ENCODE measurements at regions not wholly inside any gene's neighbourhood (a gene's known extent, or its start where the extent isn't known, plus 50 kb on each side); places are given as distances from the start of the nearest gene placed in this dataset.

- Histone ChIP-seq H3K79me2 (ENCODE audit: control insufficient read depth, insufficient read depth, low read length, unreplicated experiment) (no peaks in the 10 kb centered on the region), H3K27ac (ENCODE audit: low read depth, low read length) (0 out of 2 replicates have a peak overlapping the region, but pooled peaks have one; percentile 26), H3K36me3 (ENCODE audit: insufficient read depth, low read length) (no peaks in the 10 kb centered on the region), H2AFZ (ENCODE audit: low read length, unreplicated experiment) (no peak overlapping the region), H3K4me3 (ENCODE audit: low read depth, low read length) (no peak overlapping the region), H3K27me3 (ENCODE audit: insufficient read depth, low read length) (no peaks in the 10 kb centered on the region), H3K4me1 (ENCODE audit: control insufficient read depth, insufficient read depth, low read length, unreplicated experiment) (peaks cover 43% of the 10 kb centered on the region)
Observed at GRCh38 chr14:85441909-85442643, 87.9 kb upstream of the FLRT2 start.

- Histone ChIP-seq H3K79me2 (ENCODE audit: control insufficient read depth, insufficient read depth, low read length, unreplicated experiment) (no peaks in the 10 kb centered on the region), H3K27ac (ENCODE audit: low read depth, low read length) (no peak overlapping the region), H3K27me3 (ENCODE audit: insufficient read depth, low read length) (no peaks in the 10 kb centered on the region), H3K36me3 (ENCODE audit: insufficient read depth, low read length) (no peaks in the 10 kb centered on the region), H2AFZ (ENCODE audit: low read length, unreplicated experiment) (no peak overlapping the region), H3K4me1 (ENCODE audit: control insufficient read depth, insufficient read depth, low read length, unreplicated experiment) (peaks cover 35% of the 10 kb centered on the region), H3K4me3 (ENCODE audit: low read depth, low read length) (no peak overlapping the region)
Observed at GRCh38 chr14:85442996-85443395, 86.9 kb upstream of the FLRT2 start.

GRCh38 chr14:85444635-85445034 is 85.3 kb upstream of the FLRT2 start:
- Histone ChIP-seq H3K27ac (ENCODE audit: low read depth, low read length) (no peak overlapping the region), H3K4me1 (ENCODE audit: control insufficient read depth, insufficient read depth, low read length, unreplicated experiment) (peaks cover 33% of the 10 kb centered on the region), H2AFZ (ENCODE audit: low read length, unreplicated experiment) (no peak overlapping the region), H3K27me3 (ENCODE audit: insufficient read depth, low read length) (no peaks in the 10 kb centered on the region), H3K4me3 (ENCODE audit: low read depth, low read length) (no peak overlapping the region), H3K36me3 (ENCODE audit: insufficient read depth, low read length) (no peaks in the 10 kb centered on the region), H3K79me2 (ENCODE audit: control insufficient read depth, insufficient read depth, low read length, unreplicated experiment) (no peaks in the 10 kb centered on the region)

- H3K4me3 ChIP-seq (ENCODE audit: low read depth, low read length): no peak overlapping the region
- no peak overlapping the region for H2AFZ ChIP-seq (ENCODE audit: low read length, unreplicated experiment)
- no peaks in the 10 kb centered on the region for H3K27me3 ChIP-seq (ENCODE audit: insufficient read depth, low read length)
- no peak overlapping the region for H3K27ac ChIP-seq (ENCODE audit: low read depth, low read length)
- H3K4me1 ChIP-seq (ENCODE audit: control insufficient read depth, insufficient read depth, low read length, unreplicated experiment): peaks cover 27% of the 10 kb centered on the region
- no peaks in the 10 kb centered on the region for H3K36me3 ChIP-seq (ENCODE audit: insufficient read depth, low read length)
- no peaks in the 10 kb centered on the region for H3K79me2 ChIP-seq (ENCODE audit: control insufficient read depth, insufficient read depth, low read length, unreplicated experiment)
Observed at GRCh38 chr14:85445151-85445795, 84.7 kb upstream of the FLRT2 start.

- Histone ChIP-seq H3K27ac (ENCODE audit: low read depth, low read length) (no peak overlapping the region), H3K79me2 (ENCODE audit: control insufficient read depth, insufficient read depth, low read length, unreplicated experiment) (no peaks in the 10 kb centered on the region), H3K27me3 (ENCODE audit: insufficient read depth, low read length) (no peaks in the 10 kb centered on the region), H3K36me3 (ENCODE audit: insufficient read depth, low read length) (no peaks in the 10 kb centered on the region), H3K4me3 (ENCODE audit: low read depth, low read length) (no peak overlapping the region), H2AFZ (ENCODE audit: low read length, unreplicated experiment) (no peak overlapping the region), H3K4me1 (ENCODE audit: control insufficient read depth, insufficient read depth, low read length, unreplicated experiment) (peaks cover 11% of the 10 kb centered on the region)
Observed at GRCh38 chr14:85447883-85448282, 82.1 kb upstream of the FLRT2 start.

GRCh38 chr14:85451421-85451820 is 78.5 kb upstream of the FLRT2 start:
- H3K27me3 ChIP-seq (ENCODE audit: insufficient read depth, low read length): no peaks in the 10 kb centered on the region
- no peak overlapping the region for H2AFZ ChIP-seq (ENCODE audit: low read length, unreplicated experiment)
- no peak overlapping the region for H3K4me3 ChIP-seq (ENCODE audit: low read depth, low read length)
- no peaks in the 10 kb centered on the region for H3K79me2 ChIP-seq (ENCODE audit: control insufficient read depth, insufficient read depth, low read length, unreplicated experiment)
- no peaks in the 10 kb centered on the region for H3K36me3 ChIP-seq (ENCODE audit: insufficient read depth, low read length)
- H3K27ac ChIP-seq (ENCODE audit: low read depth, low read length): no peak overlapping the region
- peaks cover 5% of the 10 kb centered on the region for H3K4me1 ChIP-seq (ENCODE audit: control insufficient read depth, insufficient read depth, low read length, unreplicated experiment)

GRCh38 chr14:85453401-85454225 is 76.3 kb upstream of the FLRT2 start:
- Histone ChIP-seq H2AFZ (ENCODE audit: low read length, unreplicated experiment) (no peak overlapping the region), H3K27ac (ENCODE audit: low read depth, low read length) (no peak overlapping the region), H3K27me3 (ENCODE audit: insufficient read depth, low read length) (no peaks in the 10 kb centered on the region), H3K4me1 (ENCODE audit: control insufficient read depth, insufficient read depth, low read length, unreplicated experiment) (peaks cover 5% of the 10 kb centered on the region), H3K79me2 (ENCODE audit: control insufficient read depth, insufficient read depth, low read length, unreplicated experiment) (no peaks in the 10 kb centered on the region), H3K4me3 (ENCODE audit: low read depth, low read length) (no peak overlapping the region), H3K36me3 (ENCODE audit: insufficient read depth, low read length) (no peaks in the 10 kb centered on the region)

GRCh38 chr14:85454226-85454813 is 75.6 kb upstream of the FLRT2 start:
- Histone ChIP-seq H2AFZ (ENCODE audit: low read length, unreplicated experiment) (no peak overlapping the region), H3K27me3 (ENCODE audit: insufficient read depth, low read length) (no peaks in the 10 kb centered on the region), H3K27ac (ENCODE audit: low read depth, low read length) (no peak overlapping the region), H3K4me1 (ENCODE audit: control insufficient read depth, insufficient read depth, low read length, unreplicated experiment) (peaks cover 5% of the 10 kb centered on the region), H3K36me3 (ENCODE audit: insufficient read depth, low read length) (no peaks in the 10 kb centered on the region), H3K4me3 (ENCODE audit: low read depth, low read length) (no peak overlapping the region), H3K79me2 (ENCODE audit: control insufficient read depth, insufficient read depth, low read length, unreplicated experiment) (no peaks in the 10 kb centered on the region)

GRCh38 chr14:85459361-85460000 is 70.5 kb upstream of the FLRT2 start:
- Histone ChIP-seq H3K4me1 (ENCODE audit: control insufficient read depth, insufficient read depth, low read length, unreplicated experiment) (no peaks in the 10 kb centered on the region), H2AFZ (ENCODE audit: low read length, unreplicated experiment) (no peak overlapping the region), H3K27ac (ENCODE audit: low read depth, low read length) (no peak overlapping the region), H3K27me3 (ENCODE audit: insufficient read depth, low read length) (no peaks in the 10 kb centered on the region), H3K79me2 (ENCODE audit: control insufficient read depth, insufficient read depth, low read length, unreplicated experiment) (no peaks in the 10 kb centered on the region), H3K36me3 (ENCODE audit: insufficient read depth, low read length) (no peaks in the 10 kb centered on the region), H3K4me3 (ENCODE audit: low read depth, low read length) (no peak overlapping the region)

GRCh38 chr14:85461432-85462133 is 68.4 kb upstream of the FLRT2 start:
- Histone ChIP-seq H3K79me2 (ENCODE audit: control insufficient read depth, insufficient read depth, low read length, unreplicated experiment) (no peaks in the 10 kb centered on the region), H3K36me3 (ENCODE audit: insufficient read depth, low read length) (no peaks in the 10 kb centered on the region), H3K4me3 (ENCODE audit: low read depth, low read length) (no peak overlapping the region), H2AFZ (ENCODE audit: low read length, unreplicated experiment) (peak overlapping the region; percentile 69), H3K4me1 (ENCODE audit: control insufficient read depth, insufficient read depth, low read length, unreplicated experiment) (peaks cover 2% of the 10 kb centered on the region), H3K27ac (ENCODE audit: low read depth, low read length) (no peak overlapping the region), H3K27me3 (ENCODE audit: insufficient read depth, low read length) (no peaks in the 10 kb centered on the region)

Measured in ACC112 (cell line).